ENCODE measurements at regions not wholly inside any gene's neighbourhood (a gene's known extent, or its start where the extent isn't known, plus 50 kb on each side); places are given as distances from the start of the nearest gene placed in this dataset.

DNA sequence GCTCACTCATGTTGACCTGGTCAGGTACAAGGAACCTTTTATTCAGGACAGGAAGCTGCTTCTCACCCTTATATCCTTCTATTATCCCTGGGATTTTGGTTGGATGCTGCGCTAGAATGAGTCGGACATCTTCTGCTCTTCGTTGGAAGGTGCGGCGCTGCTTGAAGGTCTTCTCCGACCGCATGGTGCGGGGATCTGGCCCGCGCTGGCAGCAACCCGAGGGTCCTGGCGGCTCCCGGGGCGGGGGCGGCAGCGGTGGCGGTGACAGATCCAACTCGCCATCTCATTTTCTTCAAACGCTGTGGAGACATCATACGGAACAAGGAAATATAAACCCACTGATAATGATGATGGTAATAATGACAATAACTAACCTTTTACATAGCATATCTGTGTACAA lies 126.3 kb downstream of the ATXN7L3B start:
- TF ChIP-seq ZBTB1 (CRISPR knock-in tag; IDR thresholded peaks at IDR 0.05; ENCODE audit: borderline replicate concordance) = no peak
- TF ChIP-seq RBM39 (IDR thresholded peaks at IDR 0.05; ENCODE audit: low read depth, low read length, poor library complexity, severe bottlenecking) = no peak
- TF ChIP-seq PRMT3 (CRISPR knock-in tag; IDR thresholded peaks at IDR 0.05; ENCODE audit: borderline replicate concordance, low read depth) = no peak
- TF ChIP-seq ZNF615 (CRISPR knock-in tag; IDR thresholded peaks at IDR 0.05; ENCODE audit: borderline replicate concordance) = no peak
- TF ChIP-seq, protein P1, sequence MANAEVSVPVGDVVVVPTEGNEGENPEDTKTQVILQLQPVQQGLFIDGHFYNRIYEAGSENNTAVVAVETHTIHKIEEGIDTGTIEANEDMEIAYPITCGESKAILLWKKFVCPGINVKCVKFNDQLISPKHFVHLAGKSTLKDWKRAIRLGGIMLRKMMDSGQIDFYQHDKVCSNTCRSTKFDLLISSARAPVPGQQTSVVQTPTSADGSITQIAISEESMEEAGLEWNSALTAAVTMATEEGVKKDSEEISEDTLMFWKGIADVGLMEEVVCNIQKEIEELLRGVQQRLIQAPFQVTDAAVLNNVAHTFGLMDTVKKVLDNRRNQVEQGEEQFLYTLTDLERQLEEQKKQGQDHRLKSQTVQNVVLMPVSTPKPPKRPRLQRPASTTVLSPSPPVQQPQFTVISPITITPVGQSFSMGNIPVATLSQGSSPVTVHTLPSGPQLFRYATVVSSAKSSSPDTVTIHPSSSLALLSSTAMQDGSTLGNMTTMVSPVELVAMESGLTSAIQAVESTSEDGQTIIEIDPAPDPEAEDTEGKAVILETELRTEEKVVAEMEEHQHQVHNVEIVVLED (CRISPR knock-in tag; IDR thresholded peaks at IDR 0.05; ENCODE audit: borderline replicate concordance) = no peak
- TF ChIP-seq ZNF782 (CRISPR knock-in tag; IDR thresholded peaks at IDR 0.05; ENCODE audit: borderline replicate concordance) = no peak
- TF ChIP-seq ZNF354B (CRISPR knock-in tag; IDR thresholded peaks at IDR 0.05) = no peak
- TF ChIP-seq TBP (CRISPR knock-in tag; IDR thresholded peaks at IDR 0.05) = no peak
- no peak for TF ChIP-seq ZNF224 (CRISPR knock-in tag; IDR thresholded peaks at IDR 0.05)
- TF ChIP-seq, protein P2, sequence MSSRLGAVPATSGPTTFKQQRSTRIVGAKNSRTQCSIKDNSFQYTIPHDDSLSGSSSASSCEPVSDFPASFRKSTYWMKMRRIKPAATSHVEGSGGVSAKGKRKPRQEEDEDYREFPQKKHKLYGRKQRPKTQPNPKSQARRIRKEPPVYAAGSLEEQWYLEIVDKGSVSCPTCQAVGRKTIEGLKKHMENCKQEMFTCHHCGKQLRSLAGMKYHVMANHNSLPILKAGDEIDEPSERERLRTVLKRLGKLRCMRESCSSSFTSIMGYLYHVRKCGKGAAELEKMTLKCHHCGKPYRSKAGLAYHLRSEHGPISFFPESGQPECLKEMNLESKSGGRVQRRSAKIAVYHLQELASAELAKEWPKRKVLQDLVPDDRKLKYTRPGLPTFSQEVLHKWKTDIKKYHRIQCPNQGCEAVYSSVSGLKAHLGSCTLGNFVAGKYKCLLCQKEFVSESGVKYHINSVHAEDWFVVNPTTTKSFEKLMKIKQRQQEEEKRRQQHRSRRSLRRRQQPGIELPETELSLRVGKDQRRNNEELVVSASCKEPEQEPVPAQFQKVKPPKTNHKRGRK (CRISPR knock-in tag; IDR thresholded peaks at IDR 0.05) = no peak
- no peak for TF ChIP-seq ZFP36L2 (CRISPR knock-in tag; IDR thresholded peaks at IDR 0.05)
- TF ChIP-seq NCOA5 (CRISPR knock-in tag; IDR thresholded peaks at IDR 0.05) = no peak
- no peak for TF ChIP-seq RNF2 (conservative IDR thresholded peaks at IDR 0.05; ENCODE audit: low read depth)
- TF ChIP-seq ZNF737 (CRISPR knock-in tag; IDR thresholded peaks at IDR 0.05; ENCODE audit: borderline replicate concordance) = no peak
- TF ChIP-seq, protein P3, sequence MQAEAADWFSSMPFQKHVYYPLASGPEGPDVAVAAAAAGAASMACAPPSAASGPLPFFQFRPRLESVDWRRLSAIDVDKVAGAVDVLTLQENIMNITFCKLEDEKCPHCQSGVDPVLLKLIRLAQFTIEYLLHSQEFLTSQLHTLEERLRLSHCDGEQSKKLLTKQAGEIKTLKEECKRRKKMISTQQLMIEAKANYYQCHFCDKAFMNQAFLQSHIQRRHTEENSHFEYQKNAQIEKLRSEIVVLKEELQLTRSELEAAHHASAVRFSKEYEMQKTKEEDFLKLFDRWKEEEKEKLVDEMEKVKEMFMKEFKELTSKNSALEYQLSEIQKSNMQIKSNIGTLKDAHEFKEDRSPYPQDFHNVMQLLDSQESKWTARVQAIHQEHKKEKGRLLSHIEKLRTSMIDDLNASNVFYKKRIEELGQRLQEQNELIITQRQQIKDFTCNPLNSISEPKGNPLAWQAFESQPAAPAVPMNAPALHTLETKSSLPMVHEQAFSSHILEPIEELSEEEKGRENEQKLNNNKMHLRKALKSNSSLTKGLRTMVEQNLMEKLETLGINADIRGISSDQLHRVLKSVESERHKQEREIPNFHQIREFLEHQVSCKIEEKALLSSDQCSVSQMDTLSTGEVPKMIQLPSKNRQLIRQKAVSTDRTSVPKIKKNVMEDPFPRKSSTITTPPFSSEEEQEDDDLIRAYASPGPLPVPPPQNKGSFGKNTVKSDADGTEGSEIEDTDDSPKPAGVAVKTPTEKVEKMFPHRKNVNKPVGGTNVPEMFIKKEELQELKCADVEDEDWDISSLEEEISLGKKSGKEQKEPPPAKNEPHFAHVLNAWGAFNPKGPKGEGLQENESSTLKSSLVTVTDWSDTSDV (CRISPR knock-in tag; IDR thresholded peaks at IDR 0.05) = no peak
- no peak for TF ChIP-seq PHF5A (CRISPR knock-in tag; IDR thresholded peaks at IDR 0.05; ENCODE audit: low read depth, unreplicated experiment)
- no peak for TF ChIP-seq ATAD3A (CRISPR knock-in tag; IDR thresholded peaks at IDR 0.05)
- no peak for TF ChIP-seq ATF7 (IDR thresholded peaks at IDR 0.05)
- no peak for TF ChIP-seq ATF7 (CRISPR knock-in tag; IDR thresholded peaks at IDR 0.05)
- no peak for ATAC-seq

More for the DNA sequence above, 126.3 kb downstream of the ATXN7L3B start:
- Histone ChIP-seq H3K27ac (ENCODE audit: extremely low read length, insufficient read depth, low read length) (no peak overlapping the region), H3K4me3 (replicated peaks in 1 of 3; ENCODE audit: insufficient read depth in 1 of 3, low read depth in 2 of 3, low read length in 3 of 3) (no peak overlapping the region), H3K79me2 (ENCODE audit: insufficient read depth, low read length) (no peaks in the 10 kb centered on the region), H3K27me3 (ENCODE audit: control insufficient read depth in 1 of 2, insufficient read depth in 2 of 2, low read length in 2 of 2) (no peaks in the 10 kb centered on the region), H3K4me1 (ENCODE audit: insufficient read depth, low read length) (no peaks in the 10 kb centered on the region), H3K9ac (ENCODE audit: insufficient read depth, low read depth, low read length) (no peak overlapping the region), H4K20me1 (ENCODE audit: insufficient read depth, low read length) (no peaks in the 10 kb centered on the region), H2AFZ (ENCODE audit: low read length) (no peak overlapping the region), H3K9me3 (ENCODE audit: low read length) (no peaks in the 10 kb centered on the region), H3K36me3 (replicated peaks in 1 of 2; ENCODE audit: control insufficient read depth in 1 of 2, insufficient read depth in 2 of 2, low read length in 2 of 2) (no peaks in the 10 kb centered on the region), H3K4me2 (ENCODE audit: low read depth, low read length) (no peak overlapping the region)
- in situ Hi-C loops (cut with HindIII; ENCODE audit: extremely low pct_ligation_motif_present, low pct_unique_long_range_greater_than_20kb) = no loop called here
- intact Hi-C loops (cut with micrococcal nuclease; ENCODE audit: unreplicated experiment) = no loop called here
- no peak for DNase-seq (ENCODE audit: low spot score)
- BruUV-seq (replicated peaks) = no TSS peak
- ChIA-PET POLR2A (no interaction called here), CTCF (ENCODE audit: low intra/inter-chr PET ratio, low total read pairs) (no interaction called here)
- 63% methylated on average over 20 of the region's 20 CpGs for WGBS (ENCODE audit: low lambda C conversion rate)
- no peak for FAIRE-seq

Measured in HepG2 (cell line).